B cell (primary cell): ENCODE measurements at regions not wholly inside any gene's neighbourhood (a gene's known extent, or its start where the extent isn't known, plus 50 kb on each side); places are given as distances from the start of the nearest gene placed in this dataset.

Experiments
- EZH2 ChIP-seq: IDR thresholded peaks from 2 replicates; pipeline ENCODE4 v1.6.1; 2012; ENCODE audit warnings: borderline replicate concordance, low read depth, mild to moderate bottlenecking, moderate library complexity, low read length; ENCODE audit not compliant: insufficient read depth, poor library complexity, severe bottlenecking
- TF ChIP-seq, protein P1 (sequence below): fragments of 200-600 bp; IDR thresholded peaks from one replicate; pipeline ENCODE4 v1.8.0; 2022; ENCODE audit warnings: antibody characterized with exemption, mild to moderate bottlenecking

- TF ChIP-seq EZH2, result no peak
- TF ChIP-seq, protein P1, sequence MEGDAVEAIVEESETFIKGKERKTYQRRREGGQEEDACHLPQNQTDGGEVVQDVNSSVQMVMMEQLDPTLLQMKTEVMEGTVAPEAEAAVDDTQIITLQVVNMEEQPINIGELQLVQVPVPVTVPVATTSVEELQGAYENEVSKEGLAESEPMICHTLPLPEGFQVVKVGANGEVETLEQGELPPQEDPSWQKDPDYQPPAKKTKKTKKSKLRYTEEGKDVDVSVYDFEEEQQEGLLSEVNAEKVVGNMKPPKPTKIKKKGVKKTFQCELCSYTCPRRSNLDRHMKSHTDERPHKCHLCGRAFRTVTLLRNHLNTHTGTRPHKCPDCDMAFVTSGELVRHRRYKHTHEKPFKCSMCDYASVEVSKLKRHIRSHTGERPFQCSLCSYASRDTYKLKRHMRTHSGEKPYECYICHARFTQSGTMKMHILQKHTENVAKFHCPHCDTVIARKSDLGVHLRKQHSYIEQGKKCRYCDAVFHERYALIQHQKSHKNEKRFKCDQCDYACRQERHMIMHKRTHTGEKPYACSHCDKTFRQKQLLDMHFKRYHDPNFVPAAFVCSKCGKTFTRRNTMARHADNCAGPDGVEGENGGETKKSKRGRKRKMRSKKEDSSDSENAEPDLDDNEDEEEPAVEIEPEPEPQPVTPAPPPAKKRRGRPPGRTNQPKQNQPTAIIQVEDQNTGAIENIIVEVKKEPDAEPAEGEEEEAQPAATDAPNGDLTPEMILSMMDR, result no peak
Measured at GRCh38 chr6:122077603-122078002, 321.8 kb upstream of the HSF2 start.
